Keratinocyte (primary cell): ENCODE measurements at regions not wholly inside any gene's neighbourhood (a gene's known extent, or its start where the extent isn't known, plus 50 kb on each side); places are given as distances from the start of the nearest gene placed in this dataset.

Source experiments
- CTCF ChIP-seq, 3 experiments: IDR thresholded peaks in 1 of 3; conservative IDR thresholded peaks in 1 of 3; optimal IDR thresholded peaks in 1 of 3; 2 replicates in 2 of 3; 3 replicates in 1 of 3; pipeline versions ENCODE3 to v1.5.1; 2011; ENCODE audit warnings: low read length in 3 of 3, mild to moderate bottlenecking in 3 of 3, moderate library complexity in 2 of 3, control low read depth in 1 of 3, inconsistent platforms in 1 of 3; ENCODE audit not compliant: insufficient read depth in 2 of 3; ENCODE audit errors: extremely low read depth in 1 of 3
- EZH2 ChIP-seq: IDR thresholded peaks from one replicate; pipeline ENCODE4 v1.6.1; 2012; ENCODE audit warnings: inconsistent platforms, mild to moderate bottlenecking, low read length, moderate library complexity

- no peak for TF ChIP-seq CTCF (optimal IDR thresholded peaks at IDR 0.05 in 1 of 3, IDR thresholded peaks at IDR 0.05 in 1 of 3, conservative IDR thresholded peaks at IDR 0.05 in 1 of 3; ENCODE audit: extremely low read depth in 1 of 3, insufficient read depth in 2 of 3, low read length in 3 of 3)
- no peak for TF ChIP-seq EZH2
Observed at GRCh38 chr4:182111586-182111985, 131.6 kb upstream of the TENM3 start.
